RWPE2 (cell line): ENCODE measurements at regions not wholly inside any gene's neighbourhood (a gene's known extent, or its start where the extent isn't known, plus 50 kb on each side); places are given as distances from the start of the nearest gene placed in this dataset.

Source experiments
- ATAC-seq: fragments of 200-7000 bp; cut with Tn5 transposase; 3 replicates; pipeline ENCODE4 v1.9.1; 2021; ENCODE audit warnings: low read depth
- DNase-seq: peaks from one replicate; pipeline ENCODE4 v3.0.0-alpha.2; 2020; ENCODE audit warnings: low spot score
- H3K27ac ChIP-seq: fragments of 450-650 bp; 2 replicates; pipeline ENCODE4 v1.5.1; 2017; ENCODE audit warnings: mild to moderate bottlenecking; ENCODE audit not compliant: poor library complexity, severe bottlenecking
- H3K27me3 ChIP-seq: fragments of 250-450 bp; sonication (Bioruptor Pico); 2 replicates; pipeline ENCODE4 v1.5.1; 2021; ENCODE audit warnings: mild to moderate bottlenecking, moderate library complexity; ENCODE audit not compliant: insufficient read depth, poor library complexity, severe bottlenecking
- H3K36me3 ChIP-seq: fragments of 250-450 bp; sonication (Bioruptor Pico); 2 replicates; pipeline ENCODE4 v1.5.1; 2020; ENCODE audit warnings: low read depth, mild to moderate bottlenecking, moderate library complexity
- H3K4me1 ChIP-seq: fragments of 250-450 bp; sonication (Bioruptor Pico); 2 replicates; pipeline ENCODE4 v1.5.1; 2021; ENCODE audit warnings: mild to moderate bottlenecking, moderate library complexity; ENCODE audit not compliant: insufficient read depth, poor library complexity, severe bottlenecking
- H3K4me3 ChIP-seq: fragments of 250-450 bp; sonication (Bioruptor Pico); 2 replicates; pipeline ENCODE4 v1.5.1; 2021; ENCODE audit warnings: mild to moderate bottlenecking, moderate library complexity; ENCODE audit not compliant: severe bottlenecking
- H3K9me3 ChIP-seq: fragments of 250-450 bp; sonication (Bioruptor Pico); 2 replicates; pipeline ENCODE4 v1.5.1; 2021; ENCODE audit warnings: mild to moderate bottlenecking, moderate library complexity; ENCODE audit not compliant: severe bottlenecking
- CTCF ChIP-seq: fragments of 450-650 bp; IDR thresholded peaks from one replicate; pipeline ENCODE4 v1.5.1; 2017; ENCODE audit warnings: mild to moderate bottlenecking, moderate library complexity; ENCODE audit not compliant: poor library complexity, severe bottlenecking

- no peaks in the 10 kb centered on the region for H3K9me3 ChIP-seq
- H3K4me3 ChIP-seq, result no peak overlapping the region
- no peak for DNase-seq
- no peak overlapping the region for H3K27ac ChIP-seq
- H3K27me3 ChIP-seq, result no peaks in the 10 kb centered on the region
- H3K4me1 ChIP-seq, result no peaks in the 10 kb centered on the region
- no peak for ATAC-seq
- no peaks in the 10 kb centered on the region for H3K36me3 ChIP-seq
- peak; percentile 60 for TF ChIP-seq CTCF
Measured at GRCh38 chr7:28272461-28272877, 91.9 kb upstream of the JAZF1 start.

- TF ChIP-seq CTCF, result no peak
- no peak for ATAC-seq
Measured at GRCh38 chr7:28276298-28276697, 95.7 kb upstream of the JAZF1 start.

GRCh38 chr7:28277364-28277763, 96.8 kb upstream of the JAZF1 start:
- H3K36me3 ChIP-seq, result no peaks in the 10 kb centered on the region
- ATAC-seq (no peak), DNase-seq (no peak)
- H3K27me3 ChIP-seq, result no peaks in the 10 kb centered on the region
- H3K27ac ChIP-seq, result no peak overlapping the region
- H3K4me1 ChIP-seq, result no peaks in the 10 kb centered on the region
- no peak for TF ChIP-seq CTCF
- no peaks in the 10 kb centered on the region for H3K9me3 ChIP-seq
- no peak overlapping the region for H3K4me3 ChIP-seq

More at GRCh38 chr7:28276298-28276697, 95.7 kb upstream of the JAZF1 start:
- no peaks in the 10 kb centered on the region for H3K4me1 ChIP-seq
- no peaks in the 10 kb centered on the region for H3K27me3 ChIP-seq
- no peaks in the 10 kb centered on the region for H3K36me3 ChIP-seq
- no peak overlapping the region for H3K4me3 ChIP-seq
- no peak overlapping the region for H3K27ac ChIP-seq
- no peak for DNase-seq
- no peaks in the 10 kb centered on the region for H3K9me3 ChIP-seq

- H3K4me3 ChIP-seq, result no peak overlapping the region
- no peak for DNase-seq
- no peaks in the 10 kb centered on the region for H3K36me3 ChIP-seq
- no peaks in the 10 kb centered on the region for H3K9me3 ChIP-seq
- ATAC-seq, result no peak
- no peaks in the 10 kb centered on the region for H3K4me1 ChIP-seq
- no peak for TF ChIP-seq CTCF
- no peak overlapping the region for H3K27ac ChIP-seq
- no peaks in the 10 kb centered on the region for H3K27me3 ChIP-seq
Measured at GRCh38 chr7:28277958-28278357, 97.4 kb upstream of the JAZF1 start.

GRCh38 chr7:28280516-28280915, 99.9 kb upstream of the JAZF1 start:
- Histone ChIP-seq H3K9me3 (no peaks in the 10 kb centered on the region), H3K36me3 (no peaks in the 10 kb centered on the region), H3K27me3 (no peaks in the 10 kb centered on the region), H3K27ac (no peak overlapping the region), H3K4me3 (no peak overlapping the region), H3K4me1 (no peaks in the 10 kb centered on the region)
- DNase-seq (no peak), ATAC-seq (no peak)
- TF ChIP-seq CTCF, result no peak
